Body of pancreas (tissue), 4 donors: ENCODE measurements at regions not wholly inside any gene's neighbourhood (a gene's known extent, or its start where the extent isn't known, plus 50 kb on each side); places are given as distances from the start of the nearest gene placed in this dataset.

Experiments used
- POLR2A ChIP-seq, 3 donors: fragments of 450-650 bp; IDR thresholded peaks; one replicate each; pipeline ENCODE4 v1.6.1; 2016; ENCODE audit warnings: antibody characterized with exemption in 3 of 3, mild to moderate bottlenecking in 2 of 3
- TF ChIP-seq, protein P1 (sequence below), 7 experiments: fragments of 450-650 bp in 4 of 7; fragments of 200-600 bp in 3 of 7; sonication (generic) in 3 of 7; IDR thresholded peaks; one replicate each; pipeline ENCODE4 v1.5.1; 2016 to 2019; ENCODE audit warnings: antibody characterized with exemption in 7 of 7

DNA sequence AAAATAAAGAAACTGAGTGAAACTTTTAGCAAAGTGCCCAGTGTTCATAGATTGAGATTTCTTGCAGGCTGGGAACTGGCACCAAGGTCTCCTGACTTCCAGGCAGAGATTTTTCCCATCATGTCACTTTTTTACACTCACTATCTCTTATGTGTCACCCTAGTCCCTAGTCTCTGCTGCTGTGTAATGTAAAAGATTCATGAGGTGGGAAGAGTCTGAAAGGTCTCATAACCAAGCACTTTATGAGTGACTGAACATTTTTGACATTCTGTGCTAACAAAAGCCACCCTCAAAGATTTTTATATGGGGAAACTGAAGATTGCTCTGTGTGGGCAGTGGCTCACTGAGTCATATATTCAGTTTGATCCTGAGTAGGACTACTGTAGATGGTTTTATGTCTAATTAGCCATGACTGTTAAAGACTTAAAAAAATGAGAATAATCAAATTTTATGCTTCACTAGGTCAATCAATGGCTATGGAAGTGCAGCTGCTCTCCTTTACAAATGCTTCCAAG, 900.3 kb upstream of the SORCS1 start:
- TF ChIP-seq, protein P1, sequence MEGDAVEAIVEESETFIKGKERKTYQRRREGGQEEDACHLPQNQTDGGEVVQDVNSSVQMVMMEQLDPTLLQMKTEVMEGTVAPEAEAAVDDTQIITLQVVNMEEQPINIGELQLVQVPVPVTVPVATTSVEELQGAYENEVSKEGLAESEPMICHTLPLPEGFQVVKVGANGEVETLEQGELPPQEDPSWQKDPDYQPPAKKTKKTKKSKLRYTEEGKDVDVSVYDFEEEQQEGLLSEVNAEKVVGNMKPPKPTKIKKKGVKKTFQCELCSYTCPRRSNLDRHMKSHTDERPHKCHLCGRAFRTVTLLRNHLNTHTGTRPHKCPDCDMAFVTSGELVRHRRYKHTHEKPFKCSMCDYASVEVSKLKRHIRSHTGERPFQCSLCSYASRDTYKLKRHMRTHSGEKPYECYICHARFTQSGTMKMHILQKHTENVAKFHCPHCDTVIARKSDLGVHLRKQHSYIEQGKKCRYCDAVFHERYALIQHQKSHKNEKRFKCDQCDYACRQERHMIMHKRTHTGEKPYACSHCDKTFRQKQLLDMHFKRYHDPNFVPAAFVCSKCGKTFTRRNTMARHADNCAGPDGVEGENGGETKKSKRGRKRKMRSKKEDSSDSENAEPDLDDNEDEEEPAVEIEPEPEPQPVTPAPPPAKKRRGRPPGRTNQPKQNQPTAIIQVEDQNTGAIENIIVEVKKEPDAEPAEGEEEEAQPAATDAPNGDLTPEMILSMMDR (IDR thresholded peaks at IDR 0.05) = no peak
- no peak for TF ChIP-seq POLR2A (IDR thresholded peaks at IDR 0.05)
